Left ventricle myocardium superior (tissue), 1 donor: ENCODE measurements at regions not wholly inside any gene's neighbourhood (a gene's known extent, or its start where the extent isn't known, plus 50 kb on each side); places are given as distances from the start of the nearest gene placed in this dataset.
"Not testable (repeated sequence)": the region's sequence is repeated elsewhere in the genome, so short reads cannot be mapped to it uniquely, and the experiment has no call there.

Source experiments
- ATAC-seq: fragments of 200-7000 bp; cut with Tn5 transposase; one replicate; pipeline ENCODE4 v1.9.1; 2020; ENCODE audit warnings: mild to moderate bottlenecking, moderate library complexity
- DNase-seq: peaks from one replicate; pipeline ENCODE4 v3.0.0-alpha.2; 2020
- intact Hi-C: fragments of 100-400 bp; cut with micrococcal nuclease; formaldehyde crosslinking; loops from one replicate; pipeline ENCODE4 v1.11.0; 2022
- donor health status: DM: no; HTN: yes; CAD: no; lungs with severe emphysema.

GRCh38 chrY:10958122-10958521 lies 1430.4 kb downstream of the TSPY10 start:
- ATAC-seq, intact Hi-C loops, DNase-seq: not testable (repeated sequence)

DNA sequence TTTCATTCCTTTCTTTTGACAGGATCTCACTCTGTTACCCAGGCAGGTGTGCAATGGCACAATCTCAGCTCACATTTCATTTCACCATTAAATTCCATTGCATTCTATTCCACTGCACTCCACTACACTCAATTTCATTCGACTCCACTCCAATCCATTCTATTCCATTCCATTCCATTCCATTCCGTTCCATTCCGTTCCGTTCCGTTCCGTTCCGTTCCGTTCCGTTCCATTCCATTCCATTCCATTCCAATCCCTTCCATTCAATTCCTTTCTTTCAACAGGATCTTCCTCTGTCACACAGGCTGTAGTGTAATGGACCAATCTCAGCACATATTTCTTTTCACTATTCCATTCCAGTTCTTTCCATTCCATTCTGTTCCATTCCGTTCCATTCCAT lies 1445.7 kb downstream of the TSPY10 start:
- no peak for DNase-seq
- ATAC-seq = no peak
- intact Hi-C loops = no loop called here

DNA sequence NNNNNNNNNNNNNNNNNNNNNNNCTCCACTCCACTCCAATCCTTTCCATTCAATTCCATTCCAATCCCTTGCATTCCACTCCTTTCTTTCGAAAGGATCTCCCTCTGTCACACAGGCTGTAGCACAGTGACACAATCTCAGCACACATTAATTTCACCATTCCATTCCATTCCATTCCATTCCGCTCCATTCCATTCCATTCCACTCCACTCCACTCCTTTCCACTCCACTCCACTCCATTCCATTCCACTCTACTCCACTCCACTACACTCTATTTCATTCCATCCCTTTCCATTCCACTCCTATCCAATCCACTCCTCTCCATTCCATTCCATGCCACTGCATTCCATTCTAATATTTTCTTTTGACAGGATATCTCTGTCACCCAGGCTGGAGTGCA lies 1459.0 kb downstream of the TSPY10 start:
- ATAC-seq (no peak), DNase-seq (no peak)
- intact Hi-C loops = no loop called here

- intact Hi-C loops = no loop called here
- ATAC-seq = no peak
- DNase-seq = no peak
Observed at GRCh38 chrY:10987626-10988025, 1459.9 kb downstream of the TSPY10 start.

DNA sequence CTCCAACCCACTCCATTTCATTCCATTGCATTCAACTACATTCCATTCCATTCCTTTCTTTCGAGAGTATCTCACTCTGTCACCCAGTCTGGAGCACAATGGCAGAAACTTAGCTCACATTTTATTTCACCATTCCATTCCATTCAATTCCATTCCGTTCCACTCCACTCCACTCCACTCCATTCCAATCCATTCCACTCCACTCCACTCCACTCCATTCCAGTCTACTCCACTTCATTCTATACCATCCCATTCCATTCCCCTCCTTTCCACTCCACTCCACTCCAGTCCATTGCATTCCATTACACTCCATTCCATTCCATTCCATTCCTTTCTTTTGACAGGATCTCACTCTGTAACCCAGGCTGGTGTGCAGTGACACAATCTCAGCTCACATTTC lies 1466.3 kb downstream of the TSPY10 start:
- intact Hi-C loops = no loop called here
- ATAC-seq (no peak), DNase-seq (no peak)

DNA sequence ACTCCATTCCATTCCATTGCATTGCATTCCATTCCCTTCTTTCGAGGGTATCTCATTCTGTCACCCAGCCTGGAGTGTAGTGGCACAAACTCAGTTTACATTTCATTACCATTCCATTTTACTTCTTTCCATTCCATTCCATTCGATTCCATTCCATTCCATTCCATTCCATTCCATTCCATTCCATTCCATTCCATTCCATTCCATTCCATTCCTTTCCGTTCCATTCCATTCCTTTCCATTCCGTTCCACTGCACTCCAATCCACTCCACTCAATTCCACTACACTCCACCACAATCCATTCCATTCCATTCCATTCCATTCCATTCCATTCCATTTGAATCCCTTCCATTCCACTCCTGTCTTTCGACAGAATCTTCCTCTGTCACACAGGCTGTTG lies 1472.0 kb downstream of the TSPY10 start:
- intact Hi-C loops = not testable (repeated sequence)

DNA sequence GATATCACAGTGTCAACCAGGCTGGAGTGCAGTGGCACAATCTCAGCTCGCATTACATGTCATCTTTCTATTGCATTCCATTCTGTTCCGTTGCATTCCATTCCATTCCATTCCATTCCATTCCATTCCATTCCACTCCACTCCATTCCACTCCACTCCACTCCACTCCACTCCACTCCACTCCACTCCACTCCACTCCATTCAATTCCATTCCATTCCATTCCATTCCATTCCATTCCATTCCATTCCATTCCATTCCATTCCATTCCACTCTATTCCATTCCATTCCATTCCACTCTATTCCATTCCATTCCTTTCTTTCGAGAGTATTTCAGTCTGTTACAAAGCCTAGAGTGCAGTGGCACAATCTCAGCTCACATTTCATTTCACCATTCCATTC lies 1486.5 kb downstream of the TSPY10 start:
- intact Hi-C loops, ATAC-seq, DNase-seq: not testable (repeated sequence)

More for the DNA sequence above, 1472.0 kb downstream of the TSPY10 start:
- ATAC-seq = peak; percentile 39
- not testable (repeated sequence) for DNase-seq

GRCh38 chrY:11022734-11023133 lies 1495.1 kb downstream of the TSPY10 start:
- DNase-seq = no peak
- intact Hi-C loops = no loop called here
- ATAC-seq = no peak

DNA sequence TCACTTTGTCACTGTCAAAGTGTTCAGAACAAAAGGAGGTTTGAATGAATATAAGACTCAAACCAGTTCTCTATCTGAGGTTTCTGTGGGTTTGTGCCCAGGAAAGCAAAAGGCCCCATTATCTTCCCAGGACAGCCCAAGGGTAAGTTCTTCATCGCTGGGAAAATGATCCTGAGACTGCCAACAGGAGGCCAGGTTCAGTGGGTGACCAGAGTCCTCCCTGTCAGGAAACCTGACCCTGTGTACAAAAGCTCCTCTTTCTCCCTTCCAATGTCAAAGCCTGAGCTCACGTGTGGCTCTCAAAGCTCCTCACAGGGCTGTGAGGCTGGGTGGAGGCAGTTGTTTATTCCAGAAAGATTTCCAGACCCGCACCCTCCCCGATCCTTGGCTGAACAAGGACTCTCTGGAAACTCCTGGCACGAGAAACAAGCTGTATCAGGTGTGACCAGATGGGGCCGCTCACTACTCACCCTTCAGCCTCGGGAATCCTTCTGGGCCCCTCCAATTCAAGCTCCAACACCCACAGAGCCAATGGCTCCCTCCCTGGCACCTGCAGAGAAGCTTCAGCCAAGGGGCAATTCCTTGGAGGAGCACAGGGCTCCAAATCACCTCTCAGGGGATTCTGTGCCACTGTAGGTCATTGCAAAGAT lies 1516.7 kb downstream of the TSPY10 start:
- ATAC-seq (no peak), DNase-seq (no peak)
- intact Hi-C loops = no loop called here

DNA sequence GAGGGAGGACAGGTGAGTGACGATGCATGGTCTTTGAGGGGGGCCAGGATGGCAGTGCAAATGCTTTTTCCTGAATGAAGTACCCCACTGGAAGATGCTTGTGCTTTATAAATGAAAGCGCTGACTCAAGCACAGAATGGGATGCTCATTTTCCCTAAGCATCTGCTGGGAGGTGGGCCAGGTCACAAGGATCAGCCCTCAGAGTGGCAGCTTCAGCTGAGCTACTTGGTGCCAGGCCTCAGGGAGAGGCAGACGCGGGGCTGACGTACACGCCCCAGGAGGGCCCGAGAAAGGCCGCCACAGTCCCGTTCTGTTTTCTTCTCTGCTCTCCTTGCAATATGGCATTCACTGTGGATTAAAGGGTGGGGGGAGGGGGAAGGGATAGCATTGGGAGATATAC lies 1535.8 kb downstream of the TSPY10 start:
- intact Hi-C loops = no loop called here
- no peak for ATAC-seq
- no peak for DNase-seq

DNA sequence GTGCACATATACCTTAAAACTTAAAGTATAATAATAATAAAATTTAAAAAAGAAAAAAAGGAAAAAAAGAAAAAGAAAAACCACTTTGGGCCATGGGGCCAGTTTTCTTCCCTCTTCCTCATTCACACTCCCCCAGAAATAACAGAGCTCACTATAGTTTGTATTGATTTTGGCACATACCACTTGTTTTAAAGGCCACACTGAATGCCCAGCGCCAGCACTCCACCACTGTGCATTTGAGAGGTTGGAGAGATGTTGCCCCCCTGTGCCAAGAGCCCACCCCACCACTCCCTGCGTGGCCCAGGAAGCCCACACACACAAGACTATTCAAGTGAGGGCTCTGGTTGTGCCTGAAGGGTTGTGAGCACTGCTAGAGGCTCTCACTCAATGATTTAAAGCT lies 1536.3 kb downstream of the TSPY10 start:
- ATAC-seq = no peak
- no peak for DNase-seq
- intact Hi-C loops = no loop called here

GRCh38 chrY:11064376-11064775 lies 1536.7 kb downstream of the TSPY10 start:
- DNase-seq = no peak
- intact Hi-C loops = no loop called here
- ATAC-seq = no peak

- ATAC-seq = no peak
- intact Hi-C loops = no loop called here
- DNase-seq = no peak
Observed at GRCh38 chrY:11069271-11069670, 1541.6 kb downstream of the TSPY10 start.

GRCh38 chrY:11070250-11071113 lies 1542.8 kb downstream of the TSPY10 start:
- intact Hi-C loops = no loop called here
- DNase-seq = no peak
- ATAC-seq = no peak

DNA sequence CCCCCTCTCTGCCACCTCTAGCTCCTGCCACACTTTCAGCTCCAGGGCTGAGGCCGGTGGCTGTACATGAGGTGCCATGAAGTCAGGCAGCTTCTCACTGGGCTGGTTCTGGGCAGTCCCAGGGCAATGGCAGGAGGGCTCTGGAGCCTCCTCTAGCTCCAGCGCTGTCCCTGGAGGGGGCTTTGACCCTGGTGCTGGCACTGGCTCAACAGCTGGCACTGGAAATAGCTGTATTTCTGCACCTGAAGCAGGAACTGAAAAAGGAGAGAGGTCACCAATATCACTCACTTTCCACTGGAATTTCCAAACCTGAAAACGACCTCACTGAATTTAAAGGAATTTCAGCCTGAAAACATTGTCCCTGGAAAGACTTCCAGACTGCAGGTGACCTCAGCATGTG lies 1558.1 kb downstream of the TSPY10 start:
- intact Hi-C loops, DNase-seq, ATAC-seq: not testable (repeated sequence)

- intact Hi-C loops, DNase-seq, ATAC-seq: not testable (repeated sequence)
Observed at GRCh38 chrY:11097498-11097897, 1569.8 kb downstream of the TSPY10 start.

- DNase-seq, ATAC-seq, intact Hi-C loops: not testable (repeated sequence)
Observed at GRCh38 chrY:11098419-11098818, 1570.7 kb downstream of the TSPY10 start.

DNA sequence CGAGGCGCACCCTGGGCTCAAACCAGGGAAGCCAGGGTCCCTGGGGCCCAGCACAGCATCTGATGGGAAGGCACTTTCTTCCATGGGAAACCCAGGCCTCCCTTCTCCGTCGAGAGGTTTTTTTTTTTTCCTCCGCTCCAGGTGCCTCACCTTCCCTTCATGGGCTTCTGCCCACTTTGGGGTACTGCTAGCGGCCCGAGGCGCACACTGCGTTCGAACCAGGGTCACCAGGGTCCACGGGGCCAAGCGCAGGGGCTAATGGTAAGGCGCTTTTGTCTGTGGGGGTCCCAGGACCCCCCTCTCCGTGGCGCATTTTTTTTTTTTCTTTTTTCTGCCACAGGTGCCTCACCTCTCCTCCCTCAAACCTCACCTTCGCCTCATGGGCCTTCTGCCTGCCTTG lies 1571.3 kb downstream of the TSPY10 start:
- ATAC-seq = no peak
- intact Hi-C loops = no loop called here
- DNase-seq = no peak

DNA sequence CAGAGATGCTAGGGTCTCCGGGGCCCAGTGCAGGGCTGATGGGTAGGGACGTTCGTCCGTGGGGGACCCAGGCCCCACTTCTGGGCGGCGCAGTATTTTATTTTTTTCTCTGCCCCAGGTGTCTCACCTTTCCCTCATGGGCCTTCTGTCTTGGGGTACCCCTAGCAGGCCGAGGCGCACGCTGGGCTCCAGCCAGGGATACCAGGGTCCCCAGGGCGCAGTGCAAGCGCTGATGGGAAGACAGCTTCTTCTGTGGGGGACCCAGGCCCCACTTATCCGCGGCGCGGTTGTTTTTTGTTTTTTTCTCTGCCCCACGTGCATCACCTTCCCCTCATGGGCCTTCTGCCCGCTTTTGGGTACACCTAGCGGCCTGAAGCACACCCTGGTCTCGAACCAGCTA lies 1572.8 kb downstream of the TSPY10 start:
- intact Hi-C loops, DNase-seq, ATAC-seq: not testable (repeated sequence)

GRCh38 chrY:11102987-11103386 lies 1575.3 kb downstream of the TSPY10 start:
- intact Hi-C loops, ATAC-seq, DNase-seq: not testable (repeated sequence)
